HepG2 (cell line): ENCODE measurements at regions not wholly inside any gene's neighbourhood (a gene's known extent, or its start where the extent isn't known, plus 50 kb on each side); places are given as distances from the start of the nearest gene placed in this dataset.

Experiments used
- ATAC-seq: fragments of 200-7000 bp; cut with Tn5 transposase; 3 replicates; pipeline ENCODE4 v1.9.1; 2020; ENCODE audit warnings: mild to moderate bottlenecking, moderate library complexity
- BruUV-seq: library from RNA; stranded (reverse); fragments of 400-500 nt; replicated peaks from 2 replicates; lab custom pipeline; 2021; lab: Mats Ljungman, UMichigan
- CTCF ChIA-PET: fragments of 300-600 bp; formaldehyde crosslinking; extraction: SDS; loops from one replicate; lab custom pipeline; 2021; ENCODE audit warnings: low total read pairs, inconsistent platforms, low intra/inter-chr PET ratio; lab: Yijun Ruan, JAX
- POLR2A ChIA-PET: fragments of 350-600 bp; sonication (Branson Sonifier 250); formaldehyde crosslinking; loops from one replicate; lab custom pipeline; 2020; ENCODE audit warnings: antibody characterized with exemption, inconsistent platforms; lab: Yijun Ruan, JAX
- DNase-seq: peaks from one replicate; pipeline ENCODE4 v3.0.0-alpha.2; 2015; ENCODE audit warnings: low spot score
- FAIRE-seq: peaks from 3 replicates; lab custom pipeline; 2011; peaks lifted over from hg19 to GRCh38; lab: Jason Lieb, UNC
- H2AFZ ChIP-seq: one replicate; pipeline ENCODE4 v1.6.1; 2011; ENCODE audit warnings: low read length, inconsistent platforms
- H3K27ac ChIP-seq: fragments of 300-600 bp; 3 replicates; pipeline ENCODE4 v1.8.0; 2011; ENCODE audit warnings: mixed run types, mild to moderate bottlenecking, mixed read lengths, low read length, inconsistent platforms; ENCODE audit not compliant: insufficient read depth; ENCODE audit errors: extremely low read length
- H3K27me3 ChIP-seq, 2 experiments: fragments of 200-600 bp in 1 of 2; 2 replicates in 1 of 2; 3 replicates in 1 of 2; pipeline versions ENCODE4 v1.6.0 to v1.8.0; 2011; ENCODE audit warnings: low read length in 2 of 2, mild to moderate bottlenecking in 2 of 2, moderate library complexity in 2 of 2, inconsistent platforms in 1 of 2; ENCODE audit not compliant: insufficient read depth in 2 of 2, control insufficient read depth in 1 of 2
- H3K36me3 ChIP-seq, 2 experiments: fragments of 200-600 bp in 1 of 2; replicated peaks in 1 of 2; 2 replicates in 1 of 2; 3 replicates in 1 of 2; pipeline versions ENCODE4 v1.5.1 to v1.8.0; 2011; ENCODE audit warnings: low read length in 2 of 2, inconsistent platforms in 1 of 2; ENCODE audit not compliant: insufficient read depth in 2 of 2, control insufficient read depth in 1 of 2
- H3K4me1 ChIP-seq: 2 replicates; pipeline ENCODE4 v1.5.1; 2012; ENCODE audit warnings: low read length, inconsistent platforms; ENCODE audit not compliant: insufficient read depth
- H3K4me2 ChIP-seq: 2 replicates; pipeline ENCODE4 v1.6.0; 2011; ENCODE audit warnings: low read depth, low read length, inconsistent platforms
- H3K4me3 ChIP-seq, 3 experiments: fragments of 200-600 bp in 1 of 3; sonication (generic), shearing (Covaris generic) in 1 of 3; replicated peaks in 1 of 3; 2 replicates each; pipeline ENCODE4 v1.5.1; 2011 to 2016; ENCODE audit warnings: low read length in 3 of 3, inconsistent platforms in 2 of 3, low read depth in 2 of 3, mild to moderate bottlenecking in 2 of 3, control low read depth in 1 of 3, mixed read lengths in 1 of 3; ENCODE audit not compliant: insufficient read depth in 1 of 3
- H3K79me2 ChIP-seq: one replicate; pipeline ENCODE4 v1.6.1; 2011; ENCODE audit warnings: low read length, inconsistent platforms; ENCODE audit not compliant: insufficient read depth
- H3K9ac ChIP-seq: 2 replicates; pipeline ENCODE4 v1.6.0; 2011; ENCODE audit warnings: mild to moderate bottlenecking, low read depth, low read length, inconsistent platforms; ENCODE audit not compliant: insufficient read depth
- H3K9me3 ChIP-seq: 2 replicates; pipeline ENCODE4 v1.5.1; 2012; ENCODE audit warnings: mild to moderate bottlenecking, low read length
- H4K20me1 ChIP-seq: 2 replicates; pipeline ENCODE4 v1.6.0; 2011; ENCODE audit warnings: inconsistent platforms, mild to moderate bottlenecking, low read length, moderate library complexity; ENCODE audit not compliant: insufficient read depth
- DPF2 ChIP-seq: sonication (generic); formaldehyde crosslinking; IDR thresholded peaks from 2 replicates; pipeline ENCODE4 v1.4.0; 2020; ENCODE audit warnings: mild to moderate bottlenecking, low read depth, missing genetic modification reagents, borderline replicate concordance
- MAF1 ChIP-seq: sonication (generic); formaldehyde crosslinking; IDR thresholded peaks from 2 replicates; pipeline ENCODE4 v1.5.0; 2020; ENCODE audit warnings: missing genetic modification reagents, borderline replicate concordance
- MIER2 ChIP-seq: IDR thresholded peaks from 2 replicates; pipeline ENCODE4 v1.6.1; 2016; ENCODE audit warnings: missing biosample characterization, missing genetic modification reagents
- ZFP37 ChIP-seq: sonication (generic); formaldehyde crosslinking; IDR thresholded peaks from 2 replicates; pipeline ENCODE4 v1.4.0; 2020; ENCODE audit warnings: missing genetic modification reagents, borderline replicate concordance
- ZNF776 ChIP-seq: sonication (generic); formaldehyde crosslinking; IDR thresholded peaks from 2 replicates; pipeline ENCODE4 v1.4.0; 2020; ENCODE audit warnings: mild to moderate bottlenecking, missing genetic modification reagents
- WGBS: methylation state at CpG from one replicate; pipeline ENCODE4 v1.1.6; 2017; ENCODE audit warnings: low lambda C conversion rate; 5-methylcytosine and 5-hydroxymethylcytosine counted together
- in situ Hi-C: cut with HindIII; loops from 2 replicates; pipeline ENCODE4 v1.10.0; 2017; ENCODE audit warnings: low pct_unique_long_range_greater_than_20kb; ENCODE audit not compliant: extremely low pct_ligation_motif_present
- intact Hi-C: fragments of 100-400 bp; cut with micrococcal nuclease; formaldehyde crosslinking; loops from one replicate; pipeline ENCODE4 v1.10.0; 2022; ENCODE audit not compliant: unreplicated experiment
- TF ChIP-seq, protein P1 (sequence below): sonication (generic); formaldehyde crosslinking; IDR thresholded peaks from 2 replicates; pipeline ENCODE4 v1.4.0; 2020; ENCODE audit warnings: mild to moderate bottlenecking, missing genetic modification reagents

DNA sequence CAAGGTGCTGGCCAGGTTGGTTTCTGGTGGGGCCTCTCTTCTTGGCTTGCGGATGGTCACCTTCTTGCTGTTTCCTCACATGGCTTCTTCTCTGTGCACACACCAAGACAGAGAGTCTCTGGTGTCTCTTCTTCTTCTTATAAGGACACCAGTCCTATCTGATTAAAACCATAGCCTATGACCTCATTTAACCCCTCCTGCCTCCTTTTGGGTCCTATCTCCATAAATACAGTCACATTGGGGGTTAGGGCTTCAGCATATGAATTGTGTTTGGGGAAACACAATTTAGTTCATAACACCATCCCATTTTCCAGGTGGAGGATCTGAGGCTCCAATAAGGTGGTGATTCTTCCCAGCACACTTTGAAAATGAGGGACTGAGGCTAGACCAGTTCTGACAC is 80.4 kb downstream of the SPRY4 start:
- ChIA-PET CTCF (no interaction called here), POLR2A (no interaction called here)
- Histone ChIP-seq H3K36me3 (no peaks in the 10 kb centered on the region), H3K4me1 (peaks cover 22% of the 10 kb centered on the region), H4K20me1 (no peaks in the 10 kb centered on the region), H3K27me3 (peaks cover 0 to 7% of the 10 kb centered on the region in 2 experiments; a peak in 2 of 5 replicates), H2AFZ (no peak overlapping the region), H3K4me3 (no peak overlapping the region), H3K79me2 (no peaks in the 10 kb centered on the region), H3K9me3 (no peaks in the 10 kb centered on the region), H3K27ac (no peak overlapping the region), H3K4me2 (no peak overlapping the region), H3K9ac (no peak overlapping the region)
- WGBS = 67% methylated on average over 1 of the region's 1 CpG
- ATAC-seq = no peak
- TF ChIP-seq MAF1 (CRISPR knock-in tag) (no peak), MIER2 (CRISPR knock-in tag) (no peak), ZFP37 (CRISPR knock-in tag) (no peak), DPF2 (CRISPR knock-in tag) (no peak), ZNF776 (CRISPR knock-in tag) (no peak)
- TF ChIP-seq, protein P1, sequence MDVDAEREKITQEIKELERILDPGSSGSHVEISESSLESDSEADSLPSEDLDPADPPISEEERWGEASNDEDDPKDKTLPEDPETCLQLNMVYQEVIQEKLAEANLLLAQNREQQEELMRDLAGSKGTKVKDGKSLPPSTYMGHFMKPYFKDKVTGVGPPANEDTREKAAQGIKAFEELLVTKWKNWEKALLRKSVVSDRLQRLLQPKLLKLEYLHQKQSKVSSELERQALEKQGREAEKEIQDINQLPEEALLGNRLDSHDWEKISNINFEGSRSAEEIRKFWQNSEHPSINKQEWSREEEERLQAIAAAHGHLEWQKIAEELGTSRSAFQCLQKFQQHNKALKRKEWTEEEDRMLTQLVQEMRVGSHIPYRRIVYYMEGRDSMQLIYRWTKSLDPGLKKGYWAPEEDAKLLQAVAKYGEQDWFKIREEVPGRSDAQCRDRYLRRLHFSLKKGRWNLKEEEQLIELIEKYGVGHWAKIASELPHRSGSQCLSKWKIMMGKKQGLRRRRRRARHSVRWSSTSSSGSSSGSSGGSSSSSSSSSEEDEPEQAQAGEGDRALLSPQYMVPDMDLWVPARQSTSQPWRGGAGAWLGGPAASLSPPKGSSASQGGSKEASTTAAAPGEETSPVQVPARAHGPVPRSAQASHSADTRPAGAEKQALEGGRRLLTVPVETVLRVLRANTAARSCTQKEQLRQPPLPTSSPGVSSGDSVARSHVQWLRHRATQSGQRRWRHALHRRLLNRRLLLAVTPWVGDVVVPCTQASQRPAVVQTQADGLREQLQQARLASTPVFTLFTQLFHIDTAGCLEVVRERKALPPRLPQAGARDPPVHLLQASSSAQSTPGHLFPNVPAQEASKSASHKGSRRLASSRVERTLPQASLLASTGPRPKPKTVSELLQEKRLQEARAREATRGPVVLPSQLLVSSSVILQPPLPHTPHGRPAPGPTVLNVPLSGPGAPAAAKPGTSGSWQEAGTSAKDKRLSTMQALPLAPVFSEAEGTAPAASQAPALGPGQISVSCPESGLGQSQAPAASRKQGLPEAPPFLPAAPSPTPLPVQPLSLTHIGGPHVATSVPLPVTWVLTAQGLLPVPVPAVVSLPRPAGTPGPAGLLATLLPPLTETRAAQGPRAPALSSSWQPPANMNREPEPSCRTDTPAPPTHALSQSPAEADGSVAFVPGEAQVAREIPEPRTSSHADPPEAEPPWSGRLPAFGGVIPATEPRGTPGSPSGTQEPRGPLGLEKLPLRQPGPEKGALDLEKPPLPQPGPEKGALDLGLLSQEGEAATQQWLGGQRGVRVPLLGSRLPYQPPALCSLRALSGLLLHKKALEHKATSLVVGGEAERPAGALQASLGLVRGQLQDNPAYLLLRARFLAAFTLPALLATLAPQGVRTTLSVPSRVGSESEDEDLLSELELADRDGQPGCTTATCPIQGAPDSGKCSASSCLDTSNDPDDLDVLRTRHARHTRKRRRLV = no peak
- in situ Hi-C loops (no loop called here), intact Hi-C loops (no loop called here)
- BruUV-seq = no TSS peak
- FAIRE-seq = no peak
- no peak for DNase-seq
